ENCODE measurements at regions not wholly inside any gene's neighbourhood (a gene's known extent, or its start where the extent isn't known, plus 50 kb on each side); places are given as distances from the start of the nearest gene placed in this dataset.
"Not testable (repeated sequence)": the region's sequence is repeated elsewhere in the genome, so short reads cannot be mapped to it uniquely, and the experiment has no call there.

GRCh38 chr5:60444661-60445360, 255.2 kb downstream of the DEPDC1B start:
- DNase-seq (ENCODE audit: low spot score), result no peak

GRCh38 chr5:60439552-60439951, 260.4 kb downstream of the DEPDC1B start:
- DNase-seq (ENCODE audit: low spot score), result no peak

- no peak for DNase-seq (ENCODE audit: low spot score)
Measured at GRCh38 chr5:60437308-60437707, 262.7 kb downstream of the DEPDC1B start.

- no peak for DNase-seq (ENCODE audit: low spot score)
Measured at GRCh38 chr5:60436518-60436917, 263.4 kb downstream of the DEPDC1B start.

GRCh38 chr5:60435808-60436207, 264.2 kb downstream of the DEPDC1B start:
- no peak for DNase-seq (ENCODE audit: low spot score)

DNA sequence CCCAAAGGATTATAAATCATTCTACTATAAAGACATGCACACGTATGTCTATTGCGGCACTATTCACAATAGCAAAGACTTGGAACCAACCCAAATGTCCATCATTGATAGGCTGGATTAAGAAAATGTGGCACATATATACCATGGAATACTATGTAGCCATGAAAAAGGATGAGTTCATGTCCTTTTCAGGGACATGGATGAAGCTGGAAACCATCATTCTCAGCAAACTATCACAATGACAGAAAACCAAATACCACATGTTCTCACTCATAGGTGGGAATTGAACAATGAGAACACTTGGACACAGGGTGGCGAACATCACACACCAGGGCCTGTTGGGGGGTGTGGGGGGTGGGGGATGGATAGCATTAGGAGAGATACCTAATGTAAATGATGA, 273.8 kb downstream of the DEPDC1B start:
- not testable (repeated sequence) for DNase-seq (ENCODE audit: low spot score)

GRCh38 chr5:60420773-60421172, 279.2 kb downstream of the DEPDC1B start:
- DNase-seq (ENCODE audit: low spot score), result not testable (repeated sequence)

DNA sequence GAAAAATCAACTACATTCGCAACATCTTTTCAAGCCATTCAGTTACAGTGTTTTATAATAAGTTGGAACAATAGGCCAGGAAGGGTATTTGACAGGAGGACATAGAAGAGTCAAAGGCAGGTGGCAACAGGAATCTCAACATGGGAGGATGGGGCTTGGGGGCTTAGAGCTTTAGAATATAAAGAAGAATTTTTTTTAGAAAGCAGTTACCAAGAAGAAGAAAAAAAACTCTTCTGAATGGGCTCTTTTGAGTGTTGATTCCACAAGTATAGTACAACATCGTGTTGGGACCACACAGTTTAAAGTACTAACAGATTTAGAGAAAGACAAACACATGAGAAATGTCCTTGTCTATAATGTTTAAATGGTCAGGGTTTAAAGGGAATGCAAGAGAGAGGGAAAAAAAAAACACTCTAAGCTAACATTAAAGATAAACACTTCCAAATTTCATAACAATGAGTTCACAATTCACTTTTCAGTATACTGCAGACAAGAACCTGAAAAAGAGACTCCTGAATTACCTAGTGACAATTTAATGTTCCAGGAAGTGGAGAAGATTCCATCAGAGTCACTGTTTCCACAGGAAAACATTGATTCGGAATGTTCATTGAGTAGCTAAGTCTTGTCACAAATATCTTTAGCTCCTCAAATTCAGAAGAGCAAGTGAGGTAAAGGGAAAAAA, 282.3 kb downstream of the DEPDC1B start:
- no peak for DNase-seq (ENCODE audit: low spot score)

GRCh38 chr5:60415443-60415842, 284.5 kb downstream of the DEPDC1B start:
- no peak for DNase-seq (ENCODE audit: low spot score)

- DNase-seq (ENCODE audit: low spot score), result no peak
Measured at GRCh38 chr5:60410427-60410826, 289.5 kb downstream of the DEPDC1B start.

- no peak for DNase-seq (ENCODE audit: low spot score)
Measured at GRCh38 chr5:60404171-60404570, 295.8 kb downstream of the DEPDC1B start.

DNA sequence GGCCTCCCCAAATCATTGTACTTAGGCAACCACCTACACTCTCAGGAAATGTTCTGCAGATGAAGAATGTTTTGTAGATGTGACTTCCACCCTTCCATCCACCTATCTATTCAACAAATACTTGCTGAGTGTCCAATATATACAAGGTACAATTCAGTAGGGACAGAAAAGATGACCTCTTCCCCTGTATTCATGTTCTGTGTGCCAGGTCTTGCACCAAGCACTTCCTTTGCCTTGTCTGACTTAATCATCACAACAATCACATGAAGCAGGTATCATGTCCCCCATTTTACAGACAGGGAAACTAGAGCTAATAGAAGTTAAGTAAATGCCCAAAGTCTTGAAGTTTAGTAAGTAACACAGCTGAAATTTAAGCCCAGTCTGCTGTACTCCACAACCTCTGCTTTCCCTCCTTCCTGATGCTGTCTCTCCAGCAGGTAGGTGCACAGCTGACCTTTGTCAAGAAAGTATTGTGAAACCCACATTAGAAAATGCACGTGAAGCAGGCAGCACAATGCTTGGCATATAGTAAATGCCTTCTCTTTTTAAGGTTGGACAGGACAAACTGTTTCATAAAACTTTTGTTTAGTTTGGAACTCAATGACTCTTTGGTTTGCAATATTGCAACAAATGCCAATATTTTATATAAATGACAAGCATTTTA, 296.5 kb downstream of the DEPDC1B start:
- no peak for DNase-seq (ENCODE audit: low spot score)

DNA sequence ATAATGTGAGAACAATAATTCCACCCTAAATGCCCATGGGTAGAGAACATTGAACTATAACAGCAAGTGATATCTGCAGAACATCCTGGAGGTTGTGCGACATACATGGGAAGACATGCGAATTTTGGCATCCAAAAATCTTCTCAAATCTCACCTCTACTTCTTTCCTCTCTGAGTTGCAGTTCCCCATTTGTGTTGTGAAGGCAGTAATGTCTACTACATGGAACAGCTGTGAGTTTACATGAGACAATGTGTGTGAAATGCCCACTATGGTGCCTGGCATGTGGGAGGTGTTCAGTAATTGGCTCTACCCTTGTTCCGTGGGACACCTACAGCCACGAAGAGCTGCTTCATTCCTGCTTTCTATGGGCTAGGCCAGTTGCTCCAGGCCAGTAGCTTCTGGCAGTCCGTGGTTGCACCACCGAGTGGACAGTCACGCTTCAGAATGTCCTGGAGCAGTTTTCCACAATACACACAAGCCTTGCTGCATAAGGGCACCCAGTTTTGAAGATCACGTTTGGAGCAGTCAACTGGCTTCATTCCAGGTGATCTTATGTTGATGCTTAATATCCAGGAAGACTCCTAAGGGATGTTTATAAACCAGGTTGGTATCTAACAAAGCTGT, 297.7 kb downstream of the DEPDC1B start:
- DNase-seq (ENCODE audit: low spot score), result no peak

GRCh38 chr5:60401526-60401925, 298.4 kb downstream of the DEPDC1B start:
- no peak for DNase-seq (ENCODE audit: low spot score)

DNA sequence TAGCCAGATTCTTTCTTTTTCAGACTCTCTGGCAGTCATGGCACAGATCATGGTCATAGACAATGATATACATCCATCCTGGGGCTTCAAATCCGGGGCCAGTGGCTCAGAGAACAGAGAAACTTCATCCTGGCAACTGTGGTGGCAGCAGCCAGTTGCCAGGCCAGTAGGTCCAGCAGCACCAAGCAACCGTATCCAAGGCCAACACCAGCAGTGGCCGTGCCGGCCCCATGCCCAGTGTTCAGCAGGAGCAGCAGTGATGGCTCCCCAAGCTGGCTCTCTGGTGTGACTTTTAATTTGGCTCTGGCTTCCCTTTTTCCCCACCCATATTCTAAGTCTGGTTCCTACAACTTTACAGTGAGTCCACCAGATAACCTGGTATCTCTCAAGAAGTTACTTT, 300.5 kb downstream of the DEPDC1B start:
- no peak for DNase-seq (ENCODE audit: low spot score)

GRCh38 chr5:60395712-60396329, 304.1 kb downstream of the DEPDC1B start:
- no peak for DNase-seq (ENCODE audit: low spot score)

- DNase-seq (ENCODE audit: low spot score), result no peak
Measured at GRCh38 chr5:60387051-60387440, 312.9 kb downstream of the DEPDC1B start.

GRCh38 chr5:60386436-60387050, 313.4 kb downstream of the DEPDC1B start:
- no peak for DNase-seq (ENCODE audit: low spot score)

GRCh38 chr5:60382716-60383115, 317.2 kb downstream of the DEPDC1B start:
- peak; percentile 44 for DNase-seq (ENCODE audit: low spot score)

DNA sequence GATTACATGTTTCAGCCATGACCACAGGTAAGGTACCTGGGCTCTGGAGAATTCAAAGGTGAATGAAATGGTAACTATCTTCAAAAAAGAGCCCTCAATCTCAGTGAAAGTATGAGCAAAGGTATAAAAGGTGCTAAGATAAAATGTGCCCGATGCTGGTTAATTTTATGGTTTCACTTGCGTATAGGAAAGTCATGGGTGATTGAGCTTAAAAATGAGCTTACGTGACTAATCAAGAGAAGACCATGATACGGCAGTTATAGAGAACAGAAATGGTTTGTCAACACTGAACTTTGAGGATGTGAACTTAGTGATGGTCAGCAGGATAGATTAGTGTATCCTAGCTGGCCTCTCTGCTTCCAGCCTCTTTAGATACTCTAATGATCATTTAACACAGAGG, 320.1 kb downstream of the DEPDC1B start:
- no peak for DNase-seq (ENCODE audit: low spot score)

DNA sequence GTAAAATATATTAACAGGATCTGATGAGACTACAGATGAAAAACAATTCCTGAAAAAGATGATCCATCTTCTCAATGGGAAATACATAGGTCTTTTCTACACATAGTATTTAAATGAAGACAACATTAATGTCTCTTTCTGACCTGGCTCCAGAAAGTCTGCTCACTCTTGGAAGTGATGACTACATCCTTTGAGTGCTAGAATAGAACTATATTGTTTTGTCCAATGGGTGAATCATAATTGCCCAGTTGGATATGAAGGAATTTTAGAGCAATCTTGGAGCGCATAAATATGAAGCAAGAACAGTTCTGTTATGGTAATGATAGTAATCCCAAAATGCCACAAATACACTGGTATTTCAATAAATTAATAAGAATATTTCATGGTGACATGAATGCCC, 322.1 kb downstream of the DEPDC1B start:
- DNase-seq (ENCODE audit: low spot score), result peak; percentile 33

DNA sequence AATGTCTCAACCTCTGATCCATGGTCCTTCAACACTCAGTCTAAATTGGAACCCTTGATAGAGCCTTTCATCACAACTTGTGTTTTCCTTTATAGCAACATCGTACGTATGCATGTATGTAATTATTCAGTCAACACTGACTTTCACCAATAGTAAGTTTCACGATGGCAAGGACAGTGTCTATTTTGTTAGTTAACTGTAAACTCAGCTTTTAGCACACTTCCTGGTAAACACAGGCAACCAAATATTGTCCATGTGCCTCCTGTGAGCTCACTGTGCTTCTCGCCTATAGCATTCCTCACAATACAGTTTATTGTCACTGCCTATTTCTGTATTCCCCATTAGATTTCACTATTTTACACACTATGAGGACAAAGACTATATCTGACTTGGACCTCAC, 323.1 kb downstream of the DEPDC1B start:
- no peak for DNase-seq (ENCODE audit: low spot score)
